ENCODE measurements at regions not wholly inside any gene's neighbourhood (a gene's known extent, or its start where the extent isn't known, plus 50 kb on each side); places are given as distances from the start of the nearest gene placed in this dataset.
"Not testable (repeated sequence)": the region's sequence is repeated elsewhere in the genome, so short reads cannot be mapped to it uniquely, and the experiment has no call there.

DNA sequence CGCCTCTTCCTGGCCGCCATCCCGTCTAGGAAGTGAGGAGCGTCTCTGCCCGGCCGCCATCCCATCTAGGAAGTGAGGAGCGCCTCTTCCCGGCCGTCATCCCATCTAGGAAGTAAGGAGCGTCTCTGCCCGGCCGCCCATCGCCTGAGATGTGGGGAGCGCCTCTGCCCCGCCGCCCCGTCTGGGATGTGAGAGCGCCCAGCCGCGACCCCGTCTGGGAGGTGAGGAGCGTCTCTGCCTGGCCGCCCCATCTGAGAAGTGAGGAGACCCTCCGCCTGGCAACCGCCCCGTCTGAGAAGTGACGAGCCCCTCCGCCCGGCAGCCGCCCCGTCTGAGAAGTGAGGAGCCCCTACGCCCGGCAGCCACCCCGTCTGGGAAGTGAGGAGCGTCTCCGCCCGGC, 137.9 kb downstream of the ALOX5 start:
- H3K36me3 ChIP-seq (ENCODE audit: control insufficient read depth, insufficient read depth, low read length); H3K4me2 ChIP-seq (ENCODE audit: insufficient read depth, low read length); in situ Hi-C loops (cut with MboI); BruUV-seq (replicated peaks); H3K9ac ChIP-seq (ENCODE audit: insufficient read depth in 1 of 2, low read depth in 2 of 2, low read length in 2 of 2); intact Hi-C loops (cut with micrococcal nuclease); H3K9me1 ChIP-seq (ENCODE audit: control insufficient read depth, insufficient read depth, low read length); DNase-seq (ENCODE audit: extremely low read depth in 1 of 4, low spot score in 3 of 4); H3K9me3 ChIP-seq (replicated peaks; ENCODE audit: control insufficient read depth, insufficient read depth, low read depth, low read length); H3K27ac ChIP-seq (ENCODE audit: extremely low read depth, low read depth, low read length); H4K20me1 ChIP-seq (replicated peaks; ENCODE audit: control insufficient read depth, insufficient read depth, low read length); H3K4me3 ChIP-seq; CTCF ChIA-PET (ENCODE audit: low intra/inter-chr PET ratio); H3K27me3 ChIP-seq (ENCODE audit: control insufficient read depth in 2 of 2, insufficient read depth in 2 of 2, low read length in 2 of 2); H2AFZ ChIP-seq (ENCODE audit: low read depth, low read length); POLR2A ChIA-PET; H3K4me1 ChIP-seq (replicated peaks in 1 of 2; ENCODE audit: control insufficient read depth in 2 of 2, insufficient read depth in 2 of 2, low read length in 2 of 2); ATAC-seq; FAIRE-seq: not testable (repeated sequence)
- 96% methylated on average over 22 of the region's 37 CpGs for WGBS (ENCODE audit: insufficient coverage, low coverage, missing lambda C conversion rate)
- H3K79me2 ChIP-seq (ENCODE audit: control insufficient read depth, insufficient read depth, low read length), result peaks cover 14% of the 10 kb centered on the region

DNA sequence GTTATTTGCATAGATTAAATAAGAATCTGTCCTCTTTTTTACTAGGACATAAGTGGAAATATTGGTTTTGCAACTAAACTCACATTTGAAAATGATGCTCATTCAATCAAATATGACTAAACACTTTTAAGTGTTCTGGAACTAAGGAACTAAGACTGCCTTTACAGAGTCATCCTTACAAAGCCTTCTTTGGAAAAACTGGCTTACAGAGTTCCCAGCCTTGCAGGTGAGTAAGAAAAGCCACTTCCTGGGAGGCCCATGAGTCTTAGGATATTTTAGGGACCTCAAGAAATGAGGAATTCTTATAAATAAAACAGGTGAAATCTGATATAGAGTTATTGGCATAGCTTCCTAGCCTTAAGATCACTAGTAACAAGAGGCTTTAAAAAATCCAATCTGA, 135.5 kb downstream of the ALOX5 start:
- no peak overlapping the region for H3K9ac ChIP-seq (ENCODE audit: insufficient read depth in 1 of 2, low read depth in 2 of 2, low read length in 2 of 2)

More for the DNA sequence above, 135.5 kb downstream of the ALOX5 start:
- peaks cover 3% of the 10 kb centered on the region; the same call in 1 of the 3 replicates for H3K79me2 ChIP-seq (ENCODE audit: control insufficient read depth, insufficient read depth, low read length)
- no peak for TF ChIP-seq KLF1 (tag; IDR thresholded peaks at IDR 0.05)
- TF ChIP-seq, protein P1, sequence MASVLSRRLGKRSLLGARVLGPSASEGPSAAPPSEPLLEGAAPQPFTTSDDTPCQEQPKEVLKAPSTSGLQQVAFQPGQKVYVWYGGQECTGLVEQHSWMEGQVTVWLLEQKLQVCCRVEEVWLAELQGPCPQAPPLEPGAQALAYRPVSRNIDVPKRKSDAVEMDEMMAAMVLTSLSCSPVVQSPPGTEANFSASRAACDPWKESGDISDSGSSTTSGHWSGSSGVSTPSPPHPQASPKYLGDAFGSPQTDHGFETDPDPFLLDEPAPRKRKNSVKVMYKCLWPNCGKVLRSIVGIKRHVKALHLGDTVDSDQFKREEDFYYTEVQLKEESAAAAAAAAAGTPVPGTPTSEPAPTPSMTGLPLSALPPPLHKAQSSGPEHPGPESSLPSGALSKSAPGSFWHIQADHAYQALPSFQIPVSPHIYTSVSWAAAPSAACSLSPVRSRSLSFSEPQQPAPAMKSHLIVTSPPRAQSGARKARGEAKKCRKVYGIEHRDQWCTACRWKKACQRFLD (CRISPR knock-in tag; IDR thresholded peaks at IDR 0.05), result no peak
- TF ChIP-seq CXXC5 (CRISPR knock-in tag; IDR thresholded peaks at IDR 0.05), result no peak
- TF ChIP-seq, protein P2, sequence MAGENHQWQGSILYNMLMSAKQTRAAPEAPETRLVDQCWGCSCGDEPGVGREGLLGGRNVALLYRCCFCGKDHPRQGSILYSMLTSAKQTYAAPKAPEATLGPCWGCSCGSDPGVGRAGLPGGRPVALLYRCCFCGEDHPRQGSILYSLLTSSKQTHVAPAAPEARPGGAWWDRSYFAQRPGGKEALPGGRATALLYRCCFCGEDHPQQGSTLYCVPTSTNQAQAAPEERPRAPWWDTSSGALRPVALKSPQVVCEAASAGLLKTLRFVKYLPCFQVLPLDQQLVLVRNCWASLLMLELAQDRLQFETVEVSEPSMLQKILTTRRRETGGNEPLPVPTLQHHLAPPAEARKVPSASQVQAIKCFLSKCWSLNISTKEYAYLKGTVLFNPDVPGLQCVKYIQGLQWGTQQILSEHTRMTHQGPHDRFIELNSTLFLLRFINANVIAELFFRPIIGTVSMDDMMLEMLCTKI (IDR thresholded peaks at IDR 0.05; ENCODE audit: partially characterized antibody), result no peak
- TF ChIP-seq ASH1L (IDR thresholded peaks at IDR 0.05; ENCODE audit: borderline replicate concordance, low read depth, partially characterized antibody), result no peak
- no peak for TF ChIP-seq JUND (IDR thresholded peaks at IDR 0.05; ENCODE audit: borderline replicate concordance, low read depth, low read length)
- no peak for TF ChIP-seq JUND (tag; IDR thresholded peaks at IDR 0.05; ENCODE audit: borderline replicate concordance, low read depth, low read length)
- no peak for TF ChIP-seq FIP1L1 (IDR thresholded peaks at IDR 0.05; ENCODE audit: low read depth, low read length, poor library complexity, severe bottlenecking)
- peaks cover 0 to 3% of the 10 kb centered on the region in 2 experiments; a peak in 2 of 5 replicates for H3K4me1 ChIP-seq (replicated peaks in 1 of 2; ENCODE audit: control insufficient read depth in 2 of 2, insufficient read depth in 2 of 2, low read length in 2 of 2)
- no peaks in the 10 kb centered on the region for H3K9me1 ChIP-seq (ENCODE audit: control insufficient read depth, insufficient read depth, low read length)
- H3K36me3 ChIP-seq (ENCODE audit: control insufficient read depth, insufficient read depth, low read length), result no peaks in the 10 kb centered on the region
- ATAC-seq, result no peak
- intact Hi-C loops (cut with micrococcal nuclease), result no loop called here
- in situ Hi-C loops (cut with MboI), result no loop called here
- no peaks in the 10 kb centered on the region for H4K20me1 ChIP-seq (replicated peaks; ENCODE audit: control insufficient read depth, insufficient read depth, low read length)
- POLR2A ChIA-PET, result interaction anchor here (1.0 to 1.6 kb wide), 3 partner anchors 9 to 52 kb away, joined by 3 to 4 read pairs (median 3); no protein-coding TSS in a partner anchor
- no peak overlapping the region for H2AFZ ChIP-seq (ENCODE audit: low read depth, low read length)
- H3K4me3 ChIP-seq, result no peak overlapping the region
- no peak overlapping the region for H3K4me2 ChIP-seq (ENCODE audit: insufficient read depth, low read length)
- no peaks in the 10 kb centered on the region for H3K9me3 ChIP-seq (replicated peaks; ENCODE audit: control insufficient read depth, insufficient read depth, low read depth, low read length)
- no peak for DNase-seq (ENCODE audit: extremely low read depth in 1 of 4, low spot score in 3 of 4)
- H3K27me3 ChIP-seq (ENCODE audit: control insufficient read depth in 2 of 2, insufficient read depth in 2 of 2, low read length in 2 of 2), result no peaks in the 10 kb centered on the region
- no TSS peak for BruUV-seq (replicated peaks)
- FAIRE-seq, result no peak
- CTCF ChIA-PET (ENCODE audit: low intra/inter-chr PET ratio), result no interaction called here
- H3K27ac ChIP-seq (ENCODE audit: extremely low read depth, low read depth, low read length), result no peak overlapping the region

Measured in K562 (cell line).